ENCODE measurements at regions not wholly inside any gene's neighbourhood (a gene's known extent, or its start where the extent isn't known, plus 50 kb on each side); places are given as distances from the start of the nearest gene placed in this dataset.

GRCh38 chr14:51328772-51329353 lies 88.8 kb downstream of the TMX1 start:
- intact Hi-C loops (cut with micrococcal nuclease; ENCODE audit: unreplicated experiment) = no loop called here
- Histone ChIP-seq H3K4me1 (ENCODE audit: insufficient read depth, low read length, poor library complexity, severe bottlenecking) (no peaks in the 10 kb centered on the region), H3K27me3 (replicated peaks; ENCODE audit: insufficient read depth, low read depth, low read length, poor library complexity) (no peaks in the 10 kb centered on the region), H3K27ac (ENCODE audit: low read depth, low read length, poor library complexity, severe bottlenecking) (no peak overlapping the region), H3K9me3 (ENCODE audit: low read depth, low read length, poor library complexity, severe bottlenecking) (no peaks in the 10 kb centered on the region), H3K36me3 (ENCODE audit: insufficient read depth, low read length, poor library complexity, severe bottlenecking) (no peaks in the 10 kb centered on the region), H3K4me3 (ENCODE audit: low read depth, low read length, poor library complexity, severe bottlenecking) (no peak overlapping the region)
- DNase-seq (ENCODE audit: low spot score) = no peak
- TF ChIP-seq, protein P1, sequence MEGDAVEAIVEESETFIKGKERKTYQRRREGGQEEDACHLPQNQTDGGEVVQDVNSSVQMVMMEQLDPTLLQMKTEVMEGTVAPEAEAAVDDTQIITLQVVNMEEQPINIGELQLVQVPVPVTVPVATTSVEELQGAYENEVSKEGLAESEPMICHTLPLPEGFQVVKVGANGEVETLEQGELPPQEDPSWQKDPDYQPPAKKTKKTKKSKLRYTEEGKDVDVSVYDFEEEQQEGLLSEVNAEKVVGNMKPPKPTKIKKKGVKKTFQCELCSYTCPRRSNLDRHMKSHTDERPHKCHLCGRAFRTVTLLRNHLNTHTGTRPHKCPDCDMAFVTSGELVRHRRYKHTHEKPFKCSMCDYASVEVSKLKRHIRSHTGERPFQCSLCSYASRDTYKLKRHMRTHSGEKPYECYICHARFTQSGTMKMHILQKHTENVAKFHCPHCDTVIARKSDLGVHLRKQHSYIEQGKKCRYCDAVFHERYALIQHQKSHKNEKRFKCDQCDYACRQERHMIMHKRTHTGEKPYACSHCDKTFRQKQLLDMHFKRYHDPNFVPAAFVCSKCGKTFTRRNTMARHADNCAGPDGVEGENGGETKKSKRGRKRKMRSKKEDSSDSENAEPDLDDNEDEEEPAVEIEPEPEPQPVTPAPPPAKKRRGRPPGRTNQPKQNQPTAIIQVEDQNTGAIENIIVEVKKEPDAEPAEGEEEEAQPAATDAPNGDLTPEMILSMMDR (conservative IDR thresholded peaks at IDR 0.05; ENCODE audit: low read depth, low read length) = no peak
- no peak for TF ChIP-seq EZH2 (IDR thresholded peaks at IDR 0.05; ENCODE audit: borderline replicate concordance, low read depth, low read length, poor library complexity, severe bottlenecking)
- no TSS peak for BruUV-seq (replicated peaks)
- ChIA-PET CTCF (no interaction called here), POLR2A (ENCODE audit: low non-redundant PET) (no interaction called here)

DNA sequence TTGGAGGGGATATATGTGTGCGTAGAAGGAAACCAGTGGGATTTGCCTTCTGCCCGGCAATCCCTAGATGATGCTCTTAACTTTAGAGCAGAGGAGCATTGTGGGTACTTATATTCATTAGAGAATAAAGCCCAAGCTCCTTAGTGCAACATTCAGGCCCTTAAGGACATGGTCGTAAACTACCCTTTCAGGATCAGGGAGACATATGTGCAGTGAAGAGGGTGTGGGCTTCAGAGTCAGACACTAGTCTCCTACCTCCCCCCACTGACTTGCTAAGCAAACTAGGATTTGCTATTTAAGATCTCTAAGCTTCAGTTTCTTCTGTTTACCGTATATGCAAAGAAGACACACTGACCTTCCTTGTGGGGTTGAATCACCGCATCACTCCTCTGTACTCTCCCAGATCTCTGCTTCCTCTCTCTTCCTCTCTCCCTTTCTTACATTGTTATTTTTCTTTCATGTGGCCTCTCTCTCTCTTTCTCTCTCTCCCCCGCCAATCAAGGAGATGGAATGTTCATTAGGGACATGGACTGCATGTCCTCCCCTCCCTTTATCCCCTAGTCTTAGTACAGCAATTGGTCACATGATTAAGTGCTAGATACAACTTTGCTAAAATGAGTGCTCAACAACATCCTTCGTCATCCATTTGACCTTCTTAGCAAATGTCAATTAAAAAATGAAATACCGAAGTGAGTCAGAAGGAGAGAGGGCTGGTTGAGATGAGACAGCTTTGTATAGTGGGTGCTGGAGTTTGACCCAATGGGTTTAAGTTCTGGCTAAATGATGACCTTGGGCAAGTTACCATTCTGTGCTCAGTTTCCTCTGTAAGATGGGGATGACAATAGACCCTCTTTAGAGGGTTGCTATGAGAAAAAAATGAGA lies 91.7 kb downstream of the TMX1 start:
- POLR2A ChIA-PET (ENCODE audit: low non-redundant PET) = no interaction called here
- Histone ChIP-seq H3K4me3 (ENCODE audit: low read depth, low read length, poor library complexity, severe bottlenecking) (no peak overlapping the region), H3K27me3 (replicated peaks; ENCODE audit: insufficient read depth, low read depth, low read length, poor library complexity) (no peaks in the 10 kb centered on the region), H3K4me1 (ENCODE audit: insufficient read depth, low read length, poor library complexity, severe bottlenecking) (no peaks in the 10 kb centered on the region), H3K36me3 (ENCODE audit: insufficient read depth, low read length, poor library complexity, severe bottlenecking) (no peaks in the 10 kb centered on the region), H3K27ac (ENCODE audit: low read depth, low read length, poor library complexity, severe bottlenecking) (no peak overlapping the region), H3K9me3 (ENCODE audit: low read depth, low read length, poor library complexity, severe bottlenecking) (no peaks in the 10 kb centered on the region)
- TF ChIP-seq, protein P1 (conservative IDR thresholded peaks at IDR 0.05; ENCODE audit: low read depth, low read length) = no peak
- no peak for TF ChIP-seq EZH2 (IDR thresholded peaks at IDR 0.05; ENCODE audit: borderline replicate concordance, low read depth, low read length, poor library complexity, severe bottlenecking)
- intact Hi-C loops (cut with micrococcal nuclease; ENCODE audit: unreplicated experiment) = no loop called here
- no TSS peak for BruUV-seq (replicated peaks)
- no peak for DNase-seq (ENCODE audit: low spot score)
- CTCF ChIA-PET = no interaction called here

DNA sequence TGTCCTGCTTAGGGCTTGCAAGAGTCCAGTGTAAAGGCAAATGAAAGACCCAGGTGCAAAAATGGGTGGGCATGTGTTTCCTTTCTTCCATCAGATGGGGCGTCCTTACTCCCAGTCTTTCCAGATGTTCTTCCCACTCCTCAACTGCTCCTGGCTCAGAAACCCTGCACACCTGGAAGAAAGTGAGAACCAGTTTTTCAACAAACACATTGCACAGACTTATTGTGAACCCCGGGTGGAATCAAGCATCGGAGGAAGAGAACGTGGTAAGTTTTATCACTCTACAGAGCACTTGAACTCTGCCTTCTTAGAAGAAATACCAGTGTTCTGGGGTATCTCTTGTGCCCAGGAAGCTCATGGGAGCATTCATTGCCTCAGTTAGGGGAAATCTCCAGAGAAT lies 93.3 kb downstream of the TMX1 start:
- BruUV-seq (replicated peaks) = no TSS peak
- ChIA-PET POLR2A (ENCODE audit: low non-redundant PET) (no interaction called here), CTCF (no interaction called here)
- no peaks in the 10 kb centered on the region for H3K27me3 ChIP-seq (replicated peaks; ENCODE audit: insufficient read depth, low read depth, low read length, poor library complexity)
- TF ChIP-seq, protein P1 (conservative IDR thresholded peaks at IDR 0.05; ENCODE audit: low read depth, low read length) = no peak
- no peak for TF ChIP-seq EZH2 (IDR thresholded peaks at IDR 0.05; ENCODE audit: borderline replicate concordance, low read depth, low read length, poor library complexity, severe bottlenecking)
- no peaks in the 10 kb centered on the region for H3K36me3 ChIP-seq (ENCODE audit: insufficient read depth, low read length, poor library complexity, severe bottlenecking)
- no peak for DNase-seq (ENCODE audit: low spot score)
- H3K4me1 ChIP-seq (ENCODE audit: insufficient read depth, low read length, poor library complexity, severe bottlenecking) = no peaks in the 10 kb centered on the region
- no peaks in the 10 kb centered on the region for H3K9me3 ChIP-seq (ENCODE audit: low read depth, low read length, poor library complexity, severe bottlenecking)
- no peak overlapping the region for H3K4me3 ChIP-seq (ENCODE audit: low read depth, low read length, poor library complexity, severe bottlenecking)
- no peak overlapping the region for H3K27ac ChIP-seq (ENCODE audit: low read depth, low read length, poor library complexity, severe bottlenecking)
- intact Hi-C loops (cut with micrococcal nuclease; ENCODE audit: unreplicated experiment) = no loop called here

Measured in A673 (cell line).